SU-DHL-6 (cell line): ENCODE measurements at regions not wholly inside any gene's neighbourhood (a gene's known extent, or its start where the extent isn't known, plus 50 kb on each side); places are given as distances from the start of the nearest gene placed in this dataset.

Experiments used
- CTCF ChIP-seq: fragments of 200-600 bp; sonication (generic); IDR thresholded peaks from one replicate; pipeline ENCODE4 v1.5.1; 2017; ENCODE audit warnings: antibody characterized with exemption, mild to moderate bottlenecking, low read length, moderate library complexity; ENCODE audit not compliant: insufficient read depth, poor library complexity, severe bottlenecking
- EZH2phosphoT487 ChIP-seq: fragments of 200-600 bp; sonication (generic), shearing (Covaris generic); conservative IDR thresholded peaks from 2 replicates; pipeline ENCODE4 v1.6.1; 2018; ENCODE audit warnings: mild to moderate bottlenecking, antibody characterized with exemption, low read length, moderate library complexity, mixed read lengths

- TF ChIP-seq EZH2phosphoT487 (no peak), CTCF (no peak)
These were observed 70.3 kb upstream of the BASP1 start for GRCh38 chr5:17147170-17147569.
